ENCODE measurements at regions not wholly inside any gene's neighbourhood (a gene's known extent, or its start where the extent isn't known, plus 50 kb on each side); places are given as distances from the start of the nearest gene placed in this dataset.
"Not testable (repeated sequence)": the region's sequence is repeated elsewhere in the genome, so short reads cannot be mapped to it uniquely, and the experiment has no call there.

DNA sequence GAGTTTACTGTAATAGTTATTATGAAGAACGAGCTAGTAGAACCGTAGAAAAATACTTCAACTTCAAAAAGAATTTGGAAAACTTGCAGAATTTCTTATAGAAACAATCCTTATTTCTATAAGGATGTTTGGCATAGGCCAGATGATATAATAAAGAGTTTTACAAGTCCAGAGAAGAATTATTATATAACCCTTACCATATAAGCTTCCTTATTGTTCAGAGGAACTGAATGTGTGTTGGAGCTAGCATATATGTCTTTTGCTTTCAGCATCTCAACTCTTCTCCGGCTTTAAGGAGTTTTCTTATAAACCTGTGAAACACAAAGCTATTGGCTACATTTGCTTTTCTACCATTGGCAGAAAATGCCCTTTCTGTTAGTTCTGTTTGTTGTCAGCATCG, 178.0 kb upstream of the E2F7 start:
- H3K27me3 Mint-ChIP-seq: no peaks in the 10 kb centered on the region
- H3K36me3 Mint-ChIP-seq (ENCODE audit: low read depth): no peaks in the 10 kb centered on the region
- no peaks in the 10 kb centered on the region for H3K4me1 Mint-ChIP-seq (ENCODE audit: low read depth)
- no peak overlapping the region for H3K27ac Mint-ChIP-seq
- H3K9me3 Mint-ChIP-seq: no peaks in the 10 kb centered on the region
- H3K4me3 Mint-ChIP-seq: no peak overlapping the region
- no peak for DNase-seq

DNA sequence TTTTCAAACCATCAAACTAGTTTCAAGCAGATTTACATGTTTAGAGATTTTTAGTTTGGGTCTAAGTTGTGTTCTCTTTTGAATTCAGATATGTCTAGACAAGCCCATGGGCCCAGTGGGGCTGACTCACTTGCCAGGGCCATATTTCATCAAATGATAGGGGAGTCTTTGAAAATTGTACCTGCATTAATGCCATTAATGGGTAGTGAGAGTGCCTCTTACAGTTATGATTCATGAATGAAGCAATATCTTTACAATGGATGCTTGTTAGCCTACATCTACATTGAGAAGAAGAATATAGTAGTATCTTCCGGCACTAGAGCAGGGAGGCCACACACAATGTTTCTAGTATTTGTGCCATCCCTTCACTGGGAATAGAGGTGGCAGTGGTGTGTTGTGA, 174.2 kb upstream of the E2F7 start:
- Mint-ChIP-seq H3K4me1 (ENCODE audit: low read depth) (no peaks in the 10 kb centered on the region), H3K4me3 (no peak overlapping the region), H3K9me3 (no peaks in the 10 kb centered on the region), H3K27me3 (no peaks in the 10 kb centered on the region), H3K36me3 (ENCODE audit: low read depth) (no peaks in the 10 kb centered on the region), H3K27ac (no peak overlapping the region)
- DNase-seq: no peak

DNA sequence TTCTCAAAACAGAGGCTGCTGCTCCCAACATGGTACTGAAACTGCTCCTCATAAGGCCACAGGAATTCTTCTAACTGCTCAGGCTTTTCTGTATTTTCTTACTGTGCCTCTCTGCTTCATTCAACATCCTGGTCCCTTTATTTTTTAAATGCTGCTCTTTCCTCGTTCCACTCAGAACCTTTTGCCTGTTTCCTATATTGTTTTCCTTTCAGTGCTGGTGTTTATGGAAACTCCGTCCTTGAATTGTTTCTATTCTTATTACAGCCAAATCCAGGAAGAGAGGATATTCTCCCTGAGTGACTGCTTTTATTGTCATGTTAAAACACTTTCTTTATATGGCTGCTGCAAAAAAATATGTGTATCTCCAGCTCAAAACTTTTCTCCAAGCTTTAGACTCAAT, 173.0 kb upstream of the E2F7 start:
- H3K36me3 Mint-ChIP-seq (ENCODE audit: low read depth): no peaks in the 10 kb centered on the region
- DNase-seq: no peak
- peaks cover 2% of the 10 kb centered on the region for H3K9me3 Mint-ChIP-seq
- H3K27ac Mint-ChIP-seq: no peak overlapping the region
- no peaks in the 10 kb centered on the region for H3K27me3 Mint-ChIP-seq
- no peak overlapping the region for H3K4me3 Mint-ChIP-seq
- H3K4me1 Mint-ChIP-seq (ENCODE audit: low read depth): no peaks in the 10 kb centered on the region

DNA sequence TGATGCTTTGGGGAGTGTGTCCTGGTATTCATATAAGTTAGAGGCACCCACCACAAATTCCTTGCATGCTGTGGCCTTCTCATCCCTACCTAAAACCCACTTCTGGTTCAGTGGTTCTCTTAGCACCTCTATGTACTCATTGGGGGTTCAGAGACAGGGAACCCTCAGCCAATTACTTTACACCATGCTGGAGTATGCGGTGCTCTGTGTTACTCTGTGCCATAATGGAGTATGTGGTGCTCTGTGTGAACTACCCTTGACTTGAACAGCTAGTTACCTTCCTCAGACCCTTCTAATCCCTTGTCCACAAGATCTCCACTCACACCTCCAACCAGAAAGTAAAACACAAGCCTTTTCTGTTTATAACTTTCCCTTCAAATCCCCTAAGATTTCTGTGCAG, 172.5 kb upstream of the E2F7 start:
- DNase-seq: no peak
- Mint-ChIP-seq H3K4me1 (ENCODE audit: low read depth) (no peaks in the 10 kb centered on the region), H3K27me3 (no peaks in the 10 kb centered on the region), H3K36me3 (ENCODE audit: low read depth) (no peaks in the 10 kb centered on the region), H3K9me3 (peaks cover 2% of the 10 kb centered on the region), H3K27ac (no peak overlapping the region), H3K4me3 (no peak overlapping the region)

DNA sequence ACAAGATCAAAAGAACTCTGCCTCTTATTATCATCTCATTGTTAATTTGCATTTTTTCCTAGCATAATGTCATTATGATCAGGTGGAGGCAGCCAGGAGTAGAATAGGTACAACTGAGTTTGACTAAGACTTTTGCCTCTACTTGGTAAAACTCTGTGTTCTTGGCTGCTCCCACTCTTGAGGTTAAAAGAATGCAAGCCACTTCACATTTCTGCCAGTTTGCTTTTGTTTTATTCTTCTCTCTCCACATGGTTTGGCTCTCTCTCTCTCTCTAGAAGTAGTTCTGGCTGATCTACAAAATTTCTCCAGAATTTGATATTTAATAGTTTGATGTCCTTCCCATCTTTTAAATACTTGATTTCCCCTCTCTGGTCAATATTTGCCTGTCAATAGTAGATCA, 170.7 kb upstream of the E2F7 start:
- DNase-seq: no peak
- Mint-ChIP-seq H3K4me3 (no peak overlapping the region), H3K4me1 (ENCODE audit: low read depth) (no peaks in the 10 kb centered on the region), H3K27me3 (no peaks in the 10 kb centered on the region), H3K36me3 (ENCODE audit: low read depth) (no peaks in the 10 kb centered on the region), H3K9me3 (peaks cover 2% of the 10 kb centered on the region), H3K27ac (no peak overlapping the region)

DNA sequence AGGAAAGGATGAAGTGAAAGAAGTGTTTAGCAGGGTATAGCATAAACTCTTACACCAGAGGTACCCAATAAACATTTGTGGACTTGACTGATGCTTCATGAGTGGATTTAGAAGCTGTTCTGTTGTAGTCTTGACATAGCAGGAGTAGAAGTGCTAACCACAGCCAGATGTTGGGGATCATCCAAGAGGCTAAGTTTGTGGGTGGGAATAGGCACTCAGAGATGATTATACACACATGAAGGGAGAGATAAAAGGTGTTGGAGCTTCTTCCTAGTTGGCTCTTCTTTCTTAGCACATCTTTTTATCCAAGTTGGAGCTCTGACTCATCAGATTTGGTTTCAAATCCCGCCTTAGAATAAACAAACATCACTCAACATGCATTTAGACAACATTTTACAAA, 166.7 kb upstream of the E2F7 start:
- no peak for DNase-seq
- no peak overlapping the region for H3K4me3 Mint-ChIP-seq
- H3K27me3 Mint-ChIP-seq: no peaks in the 10 kb centered on the region

DNA sequence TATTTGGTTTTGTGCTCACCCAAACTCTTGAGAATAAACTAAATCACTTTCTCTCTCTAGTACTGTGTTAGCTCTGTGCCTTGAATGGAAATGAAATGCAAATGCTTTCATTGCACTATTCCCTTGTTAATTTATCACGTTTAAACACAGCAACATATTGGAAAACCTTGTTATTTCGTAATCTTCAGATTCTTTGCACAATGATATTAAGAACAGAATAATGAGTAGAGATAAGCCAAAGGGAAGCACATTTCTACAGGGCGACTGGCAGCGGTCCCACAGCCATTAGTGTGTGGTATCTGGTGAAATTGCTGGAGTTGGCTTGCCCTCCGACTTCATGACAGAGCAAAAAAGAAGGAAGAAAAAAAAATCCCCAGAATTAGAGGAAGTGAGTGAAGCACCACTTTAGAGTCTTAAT, 166.1 kb upstream of the E2F7 start:
- Mint-ChIP-seq H3K4me3 (no peak overlapping the region), H3K27me3 (no peaks in the 10 kb centered on the region), H3K9me3 (peaks cover 4% of the 10 kb centered on the region), H3K27ac (no peak overlapping the region), H3K4me1 (ENCODE audit: low read depth) (no peaks in the 10 kb centered on the region), H3K36me3 (ENCODE audit: low read depth) (no peaks in the 10 kb centered on the region)
- no peak for DNase-seq

More for the DNA sequence above, 166.7 kb upstream of the E2F7 start:
- H3K4me1 Mint-ChIP-seq (ENCODE audit: low read depth): no peaks in the 10 kb centered on the region
- peaks cover 4% of the 10 kb centered on the region for H3K9me3 Mint-ChIP-seq
- no peak overlapping the region for H3K27ac Mint-ChIP-seq
- no peaks in the 10 kb centered on the region for H3K36me3 Mint-ChIP-seq (ENCODE audit: low read depth)

DNA sequence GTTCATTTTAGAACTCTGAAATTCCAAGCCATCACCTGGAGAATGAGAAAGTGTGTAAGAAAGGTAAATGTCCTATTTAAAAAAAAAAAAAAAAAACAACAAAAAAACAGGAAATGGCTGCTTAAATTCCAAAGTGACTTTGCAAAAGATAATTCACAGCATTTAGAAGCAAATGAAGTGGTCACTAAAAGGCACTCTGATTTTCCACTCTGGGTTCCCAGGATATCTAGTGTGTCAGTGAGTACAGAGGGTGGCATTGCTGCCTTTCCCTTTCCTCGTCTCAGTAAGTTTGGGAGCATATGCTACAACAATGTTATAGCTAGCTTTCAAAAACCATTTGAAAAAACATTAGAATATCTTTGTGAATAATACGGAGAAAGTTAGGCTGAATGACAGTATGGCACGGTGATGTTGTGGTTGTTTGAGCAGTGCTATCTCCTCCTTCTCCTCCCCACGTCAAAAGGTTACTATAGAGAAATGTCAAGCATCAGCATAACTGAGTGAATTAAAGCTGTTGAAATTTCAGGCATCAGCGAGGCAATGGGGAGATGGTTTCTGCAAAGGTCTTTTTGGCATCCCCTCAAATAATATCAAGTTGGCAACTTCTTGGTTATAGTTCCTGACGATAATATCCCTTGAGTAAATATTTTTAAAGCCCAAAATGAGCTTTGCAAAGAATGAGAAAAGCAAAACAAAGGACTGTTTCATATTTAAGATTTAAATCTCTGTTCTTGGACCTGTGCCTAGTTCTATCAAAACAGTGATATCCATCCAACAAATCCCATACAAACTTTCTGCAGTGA, 164.5 kb upstream of the E2F7 start:
- H3K4me1 Mint-ChIP-seq (ENCODE audit: low read depth): no peaks in the 10 kb centered on the region
- peaks cover 4% of the 10 kb centered on the region for H3K9me3 Mint-ChIP-seq
- H3K27me3 Mint-ChIP-seq: no peaks in the 10 kb centered on the region
- no peak overlapping the region for H3K4me3 Mint-ChIP-seq
- no peak for DNase-seq
- no peak overlapping the region for H3K27ac Mint-ChIP-seq
- H3K36me3 Mint-ChIP-seq (ENCODE audit: low read depth): no peaks in the 10 kb centered on the region

DNA sequence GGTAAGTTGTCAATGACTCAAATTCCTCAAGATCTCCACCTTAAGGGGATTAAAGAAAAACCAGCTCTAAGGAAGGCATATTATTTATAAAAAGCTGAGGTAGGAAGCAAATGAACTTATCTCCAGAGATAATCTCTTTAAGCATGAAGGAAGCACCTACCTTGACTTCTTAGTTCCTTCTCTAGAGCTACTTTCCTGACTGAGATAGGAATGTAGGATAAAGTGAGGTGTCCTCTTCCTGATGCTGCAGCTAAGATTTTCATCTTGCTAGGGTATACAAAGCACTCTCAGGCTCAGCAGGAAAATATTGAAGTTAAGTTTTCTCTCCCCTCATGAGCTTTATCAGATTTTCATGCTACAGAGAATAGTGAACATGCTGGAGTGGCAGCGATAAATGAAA, 163.0 kb upstream of the E2F7 start:
- Mint-ChIP-seq H3K4me1 (ENCODE audit: low read depth) (no peaks in the 10 kb centered on the region), H3K36me3 (ENCODE audit: low read depth) (no peaks in the 10 kb centered on the region), H3K27ac (no peak overlapping the region), H3K9me3 (peaks cover 2% of the 10 kb centered on the region), H3K27me3 (no peaks in the 10 kb centered on the region), H3K4me3 (no peak overlapping the region)
- DNase-seq: no peak

DNA sequence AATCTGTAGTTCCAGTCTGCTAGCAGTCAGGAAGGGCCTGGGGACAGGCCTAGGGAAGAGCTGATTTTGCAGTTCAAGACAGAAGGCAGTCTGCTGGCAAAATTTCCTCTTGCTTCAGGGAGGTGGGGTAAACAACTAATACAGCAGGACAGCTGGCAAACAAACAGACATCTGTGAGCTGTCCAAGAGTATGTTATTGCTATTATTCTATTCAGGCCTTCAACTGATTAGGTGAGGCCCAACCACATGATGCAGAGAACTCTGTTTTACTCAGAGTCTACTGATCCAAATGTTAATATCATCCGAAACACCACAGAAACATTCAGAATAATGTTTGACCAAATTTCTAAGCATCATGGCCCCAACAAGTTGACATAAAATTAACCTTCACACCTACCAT, 161.0 kb upstream of the E2F7 start:
- Mint-ChIP-seq H3K9me3 (peaks cover 2% of the 10 kb centered on the region), H3K27me3 (no peaks in the 10 kb centered on the region), H3K4me3 (no peak overlapping the region), H3K36me3 (ENCODE audit: low read depth) (no peaks in the 10 kb centered on the region), H3K4me1 (ENCODE audit: low read depth) (no peaks in the 10 kb centered on the region), H3K27ac (no peak overlapping the region)
- DNase-seq: no peak

DNA sequence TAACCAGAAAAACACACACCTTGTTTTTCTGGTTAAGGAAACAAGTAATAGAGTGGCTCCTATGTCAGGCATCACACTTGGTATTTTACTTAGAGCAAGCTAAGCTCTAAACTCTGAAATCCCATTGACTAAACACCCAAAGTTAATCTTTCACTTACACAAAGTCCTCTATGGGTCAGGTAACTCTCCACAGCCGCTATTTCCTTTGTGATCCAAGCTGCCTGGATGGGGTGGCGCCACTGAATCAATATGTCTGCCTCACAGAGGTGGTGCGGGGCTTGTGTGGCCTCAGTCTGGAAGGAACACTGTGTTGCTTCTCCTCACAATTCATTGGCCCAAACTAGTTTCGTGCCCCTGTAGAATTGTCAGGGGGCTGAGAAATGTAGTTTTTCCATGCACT, 160.0 kb upstream of the E2F7 start:
- H3K36me3 Mint-ChIP-seq (ENCODE audit: low read depth): no peaks in the 10 kb centered on the region
- H3K4me3 Mint-ChIP-seq: no peak overlapping the region
- DNase-seq: no peak
- no peak overlapping the region for H3K27ac Mint-ChIP-seq
- no peaks in the 10 kb centered on the region for H3K27me3 Mint-ChIP-seq
- H3K9me3 Mint-ChIP-seq: peaks cover 2% of the 10 kb centered on the region
- H3K4me1 Mint-ChIP-seq (ENCODE audit: low read depth): no peaks in the 10 kb centered on the region

DNA sequence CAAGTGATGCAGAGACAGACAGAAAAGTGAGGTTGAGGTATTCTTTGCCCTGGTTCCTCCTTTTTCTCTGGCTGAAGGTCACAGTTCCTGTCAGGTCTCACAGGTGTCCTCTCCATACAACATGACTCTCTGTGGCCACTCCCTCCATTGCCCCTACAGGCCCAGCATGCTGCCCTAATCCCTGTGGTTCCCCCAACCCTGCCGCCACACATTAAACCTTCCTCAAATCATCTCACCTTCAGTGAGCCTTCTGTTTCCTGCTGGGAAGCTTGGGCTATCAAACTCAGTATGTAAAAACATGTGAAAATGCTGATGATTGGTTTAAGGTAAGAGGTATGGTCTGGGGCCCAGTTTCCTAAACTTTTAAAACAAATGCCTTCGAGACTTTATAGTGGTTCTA, 159.0 kb upstream of the E2F7 start:
- no peaks in the 10 kb centered on the region for H3K36me3 Mint-ChIP-seq (ENCODE audit: low read depth)
- no peak overlapping the region for H3K27ac Mint-ChIP-seq
- H3K4me3 Mint-ChIP-seq: no peak overlapping the region
- no peak for DNase-seq
- H3K9me3 Mint-ChIP-seq: peaks cover 2% of the 10 kb centered on the region
- no peaks in the 10 kb centered on the region for H3K4me1 Mint-ChIP-seq (ENCODE audit: low read depth)
- H3K27me3 Mint-ChIP-seq: no peaks in the 10 kb centered on the region

DNA sequence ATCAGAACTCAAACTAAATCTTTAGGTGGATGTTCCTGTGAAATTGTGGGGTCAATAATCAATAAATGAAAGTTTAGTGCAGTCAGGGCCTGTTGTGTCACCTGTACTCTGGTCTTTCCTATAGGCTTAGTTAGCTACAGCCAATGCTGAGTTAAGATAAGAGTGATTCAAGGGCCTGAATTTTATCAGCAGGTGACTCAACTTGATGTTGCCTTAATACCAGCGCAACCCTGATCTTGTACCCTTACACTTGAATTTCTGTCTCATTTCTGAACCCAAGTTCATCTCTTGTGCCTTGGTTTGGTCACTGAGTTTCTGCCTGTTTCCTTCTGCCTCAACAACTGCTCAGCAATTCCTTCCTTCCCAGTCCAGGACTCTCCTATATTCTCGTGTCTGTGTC, 157.0 kb upstream of the E2F7 start:
- Mint-ChIP-seq H3K27me3 (no peaks in the 10 kb centered on the region), H3K9me3 (no peaks in the 10 kb centered on the region), H3K27ac (no peak overlapping the region), H3K36me3 (ENCODE audit: low read depth) (no peaks in the 10 kb centered on the region), H3K4me1 (ENCODE audit: low read depth) (no peaks in the 10 kb centered on the region), H3K4me3 (no peak overlapping the region)
- no peak for DNase-seq

DNA sequence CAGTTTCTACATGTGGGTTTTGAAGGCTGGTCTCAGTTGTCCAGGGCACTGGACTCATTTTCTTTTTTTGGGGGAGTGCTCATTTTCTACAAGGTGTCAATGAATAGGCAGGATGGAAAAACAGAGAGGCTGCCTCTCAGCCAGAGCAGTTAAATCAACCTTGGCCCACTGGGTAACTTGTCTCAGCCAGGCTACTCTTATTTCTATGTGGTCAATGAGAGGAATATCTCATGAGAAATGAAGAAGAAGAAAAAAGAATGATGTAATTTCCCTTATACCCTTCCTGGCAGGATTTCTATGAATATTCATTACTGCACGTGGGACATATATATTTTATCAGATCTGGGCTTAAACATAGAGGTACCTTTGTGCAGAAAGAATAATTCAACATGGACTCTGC, 155.2 kb upstream of the E2F7 start:
- no peak overlapping the region for H3K4me3 Mint-ChIP-seq
- no peaks in the 10 kb centered on the region for H3K36me3 Mint-ChIP-seq (ENCODE audit: low read depth)
- no peaks in the 10 kb centered on the region for H3K4me1 Mint-ChIP-seq (ENCODE audit: low read depth)
- no peak overlapping the region for H3K27ac Mint-ChIP-seq
- no peaks in the 10 kb centered on the region for H3K27me3 Mint-ChIP-seq
- no peak for DNase-seq
- no peaks in the 10 kb centered on the region for H3K9me3 Mint-ChIP-seq

DNA sequence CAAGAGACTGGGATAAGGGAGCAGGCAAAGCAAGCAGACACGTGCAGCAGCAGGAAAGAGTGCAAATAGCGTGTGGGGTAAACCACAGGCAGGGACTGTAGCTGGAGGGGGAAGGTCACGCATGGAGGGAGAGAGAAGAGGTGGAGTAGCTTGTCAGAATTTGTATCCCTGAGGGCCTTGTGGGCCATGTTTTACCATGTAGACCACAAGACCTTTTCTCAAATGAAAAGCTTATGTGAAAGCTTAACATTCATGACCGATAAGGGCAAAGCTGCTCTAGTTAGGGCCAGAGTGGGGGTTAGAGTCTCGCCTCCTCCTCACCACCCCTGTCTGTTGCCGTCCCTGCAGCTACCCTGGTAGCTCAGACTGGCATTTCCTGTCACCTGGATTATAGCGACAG, 152.9 kb upstream of the E2F7 start:
- Mint-ChIP-seq H3K4me1 (ENCODE audit: low read depth) (no peaks in the 10 kb centered on the region), H3K36me3 (ENCODE audit: low read depth) (no peaks in the 10 kb centered on the region), H3K27me3 (no peaks in the 10 kb centered on the region), H3K27ac (no peak overlapping the region), H3K4me3 (no peak overlapping the region), H3K9me3 (no peaks in the 10 kb centered on the region)
- DNase-seq: no peak

DNA sequence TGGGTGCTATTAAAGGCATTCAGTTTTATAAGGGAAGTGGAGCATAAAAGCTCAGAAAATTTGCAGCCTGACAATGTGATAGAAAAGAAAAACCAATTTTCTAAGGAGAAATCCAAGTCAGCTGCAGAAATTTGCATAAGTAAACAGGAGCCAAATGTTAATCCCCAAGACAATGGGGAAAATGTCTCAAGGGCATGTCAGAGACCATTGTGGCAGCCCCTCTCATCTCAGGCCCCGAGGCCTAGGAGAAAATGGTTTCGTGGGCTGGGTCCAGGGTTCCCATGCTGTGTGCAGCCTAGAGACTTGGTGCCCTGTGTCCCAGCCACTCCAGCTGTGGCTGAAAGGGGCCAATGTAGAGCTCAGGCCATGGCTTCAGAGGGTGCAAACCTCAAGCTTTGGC, 150.8 kb upstream of the E2F7 start:
- H3K9me3 Mint-ChIP-seq; H3K4me1 Mint-ChIP-seq (ENCODE audit: low read depth); H3K27me3 Mint-ChIP-seq; H3K36me3 Mint-ChIP-seq (ENCODE audit: low read depth); H3K4me3 Mint-ChIP-seq; DNase-seq; H3K27ac Mint-ChIP-seq: not testable (repeated sequence)

Measured in activated T-cell treated with anti-CD3 and anti-CD28 coated beads, Interleukin-2, amount 50 U/mL, for 24 hours (primary cell).